NT2/D1 (cell line): ENCODE measurements at regions not wholly inside any gene's neighbourhood (a gene's known extent, or its start where the extent isn't known, plus 50 kb on each side); places are given as distances from the start of the nearest gene placed in this dataset.

Source experiments
- SUZ12 ChIP-seq: IDR thresholded peaks from 2 replicates; pipeline ENCODE4 v1.6.1; 2011; ENCODE audit not compliant: insufficient read length, insufficient read depth; ENCODE audit errors: extremely low read depth
- YY1 ChIP-seq: IDR thresholded peaks from 2 replicates; pipeline ENCODE4 v1.6.1; 2011; ENCODE audit not compliant: insufficient read length, insufficient read depth
- ZNF274 ChIP-seq: IDR thresholded peaks from 2 replicates; pipeline ENCODE4 v1.6.1; 2011; ENCODE audit warnings: mild to moderate bottlenecking, low read depth, low read length

- TF ChIP-seq ZNF274 (no peak), YY1 (no peak), SUZ12 (no peak)
Observed at GRCh38 chr17:53655591-53655990, 167.1 kb upstream of the KIF2B start.
